H9 (cell line): ENCODE measurements at regions not wholly inside any gene's neighbourhood (a gene's known extent, or its start where the extent isn't known, plus 50 kb on each side); places are given as distances from the start of the nearest gene placed in this dataset.

Experiments used
- DNase-seq: peaks from one replicate; pipeline ENCODE4 v3.0.0-alpha.2; 2017
- H2AFZ ChIP-seq: one replicate; pipeline ENCODE4 v1.6.1; 2013; ENCODE audit warnings: mild to moderate bottlenecking, low read length, control low read depth, moderate library complexity
- H2AK5ac ChIP-seq: 2 replicates; pipeline ENCODE4 v1.6.1; 2013; ENCODE audit warnings: low read length, control low read depth, mixed read lengths; ENCODE audit not compliant: insufficient read length
- H2BK120ac ChIP-seq: one replicate; pipeline ENCODE4 v1.6.1; 2013; ENCODE audit warnings: low read depth, mild to moderate bottlenecking, low read length, control low read depth, inconsistent platforms; ENCODE audit not compliant: poor library complexity, severe bottlenecking
- H2BK12ac ChIP-seq: 2 replicates; pipeline ENCODE4 v1.6.1; 2013; ENCODE audit warnings: low read length, control low read depth, mixed read lengths, low read depth; ENCODE audit not compliant: insufficient read length
- H2BK15ac ChIP-seq: 2 replicates; pipeline ENCODE4 v1.6.1; 2013; ENCODE audit warnings: low read depth, low read length, control low read depth
- H2BK20ac ChIP-seq: one replicate; pipeline ENCODE4 v1.6.1; 2013; ENCODE audit warnings: low read depth, mild to moderate bottlenecking, low read length, control low read depth, inconsistent platforms; ENCODE audit not compliant: poor library complexity, severe bottlenecking
- H2BK5ac ChIP-seq: 2 replicates; pipeline ENCODE4 v1.6.1; 2013; ENCODE audit warnings: low read length, control low read depth, mixed read lengths; ENCODE audit not compliant: insufficient read length
- H3K14ac ChIP-seq: 2 replicates; pipeline ENCODE4 v1.6.1; 2013; ENCODE audit warnings: low read length, control low read depth; ENCODE audit not compliant: insufficient read depth
- H3K18ac ChIP-seq: 2 replicates; pipeline ENCODE4 v1.6.1; 2013; ENCODE audit warnings: low read depth, mild to moderate bottlenecking, mixed read lengths, low read length, control low read depth; ENCODE audit not compliant: insufficient read length
- H3K23ac ChIP-seq: 2 replicates; pipeline ENCODE4 v1.6.1; 2013; ENCODE audit warnings: low read length, control low read depth, mixed read lengths, low read depth; ENCODE audit not compliant: insufficient read length
- H3K23me2 ChIP-seq: 2 replicates; pipeline ENCODE4 v1.6.1; 2013; ENCODE audit warnings: low read depth, mild to moderate bottlenecking, mixed read lengths, low read length, control low read depth; ENCODE audit not compliant: insufficient read length, poor library complexity, severe bottlenecking
- H3K27ac ChIP-seq: 2 replicates; pipeline ENCODE4 v1.5.1; 2013; ENCODE audit warnings: low read length, control low read depth, mixed read lengths, low read depth; ENCODE audit not compliant: insufficient read length
- H3K27me3 ChIP-seq: 2 replicates; pipeline ENCODE4 v1.6.1; 2013; ENCODE audit warnings: low read length, control low read depth, inconsistent platforms; ENCODE audit not compliant: insufficient read depth
- H3K4ac ChIP-seq: 2 replicates; pipeline ENCODE4 v1.6.1; 2013; ENCODE audit warnings: low read depth, mild to moderate bottlenecking, control low read depth, inconsistent platforms, low read length, moderate library complexity
- H3K4me1 ChIP-seq: 2 replicates; pipeline ENCODE4 v1.6.1; 2013; ENCODE audit warnings: low read length, control low read depth, inconsistent platforms; ENCODE audit not compliant: insufficient read depth
- H3K4me2 ChIP-seq: 2 replicates; pipeline ENCODE4 v1.6.1; 2013; ENCODE audit warnings: low read length, control low read depth, mixed read lengths; ENCODE audit not compliant: insufficient read length, insufficient read depth
- H3K56ac ChIP-seq: 2 replicates; pipeline ENCODE4 v1.6.1; 2013; ENCODE audit warnings: low read depth, mild to moderate bottlenecking, mixed read lengths, low read length, control low read depth; ENCODE audit not compliant: insufficient read length
- H3K79me1 ChIP-seq: 2 replicates; pipeline ENCODE4 v1.6.1; 2013; ENCODE audit warnings: low read depth, mild to moderate bottlenecking, moderate library complexity, low read length, control low read depth, inconsistent platforms; ENCODE audit not compliant: insufficient read depth, poor library complexity, severe bottlenecking
- H3K79me2 ChIP-seq: 2 replicates; pipeline ENCODE4 v1.6.1; 2013; ENCODE audit warnings: low read length, control low read depth, inconsistent platforms; ENCODE audit not compliant: insufficient read depth
- H3K9ac ChIP-seq: 2 replicates; pipeline ENCODE4 v1.6.1; 2013; ENCODE audit warnings: low read length, control low read depth, mixed read lengths; ENCODE audit not compliant: insufficient read length; ENCODE audit errors: extremely low read depth
- H3K9me3 ChIP-seq: one replicate; pipeline ENCODE4 v1.6.1; 2013; ENCODE audit warnings: low read depth, low read length, inconsistent platforms; ENCODE audit not compliant: control insufficient read depth
- H3T11ph ChIP-seq: one replicate; pipeline ENCODE4 v1.6.1; 2013; ENCODE audit warnings: mild to moderate bottlenecking, low read length, control low read depth, inconsistent platforms
- H4K20me1 ChIP-seq: one replicate; pipeline ENCODE4 v1.6.1; 2013; ENCODE audit not compliant: control insufficient read depth, insufficient read length, insufficient read depth
- H4K5ac ChIP-seq: 2 replicates; pipeline ENCODE4 v1.6.1; 2013; ENCODE audit warnings: low read depth, mild to moderate bottlenecking, mixed read lengths, low read length, control low read depth; ENCODE audit not compliant: insufficient read length
- H4K8ac ChIP-seq: replicated peaks from 2 replicates; pipeline ENCODE4 v1.6.1; 2013; ENCODE audit warnings: low read length, control low read depth, mixed read lengths, low read depth; ENCODE audit not compliant: insufficient read length
- H4K91ac ChIP-seq: 2 replicates; pipeline ENCODE4 v1.6.1; 2013; ENCODE audit warnings: low read depth, mild to moderate bottlenecking, moderate library complexity, mixed read lengths, low read length, control low read depth; ENCODE audit not compliant: insufficient read length
- H3K27ac Mint-ChIP-seq, 3 experiments: 2 replicates in 2 of 3; 3 replicates in 1 of 3; pipeline ENCODE4 v1.8.0; 2020 to 2021; ENCODE audit warnings: mixed read lengths in 3 of 3, mild to moderate bottlenecking in 1 of 3, moderate library complexity in 1 of 3
- H3K27me3 Mint-ChIP-seq: 2 replicates; pipeline ENCODE4 v1.8.0; 2021; ENCODE audit warnings: low read depth, mild to moderate bottlenecking, moderate library complexity, mixed read lengths
- H3K36me3 Mint-ChIP-seq, 3 experiments: 2 replicates in 2 of 3; 3 replicates in 1 of 3; pipeline ENCODE4 v1.8.0; 2020 to 2021; ENCODE audit warnings: low read depth in 3 of 3, mixed read lengths in 3 of 3; ENCODE audit not compliant: insufficient read depth in 1 of 3
- H3K4me1 Mint-ChIP-seq, 2 experiments: 2 replicates each; pipeline ENCODE4 v1.8.0; 2020; ENCODE audit warnings: mixed read lengths in 2 of 2
- H3K4me3 Mint-ChIP-seq, 2 experiments: 2 replicates in 1 of 2; 3 replicates in 1 of 2; pipeline ENCODE4 v1.8.0; 2020 to 2021; ENCODE audit warnings: mild to moderate bottlenecking in 2 of 2, mixed read lengths in 2 of 2, moderate library complexity in 1 of 2
- H3K9me3 Mint-ChIP-seq, 2 experiments: 2 replicates in 1 of 2; 3 replicates in 1 of 2; pipeline ENCODE4 v1.8.0; 2020; ENCODE audit warnings: mild to moderate bottlenecking in 2 of 2, mixed read lengths in 2 of 2, moderate library complexity in 1 of 2
- WGBS: extraction: QIAGEN DNeasy Blood & Tissue Kit; methylation state at CpG from one replicate; pipeline ENCODE4 v1.1.7; 2013; ENCODE audit warnings: missing lambda C conversion rate, low lambda C conversion rate, mixed read lengths; ENCODE audit not compliant: insufficient read length; ENCODE audit errors: extremely low coverage; 5-methylcytosine and 5-hydroxymethylcytosine counted together
- TF ChIP-seq, protein P1 (sequence below): fragments of 200-600 bp; sonication (generic); conservative IDR thresholded peaks from 3 replicates; pipeline ENCODE4 v1.8.0; 2021; ENCODE audit warnings: antibody characterized with exemption, mild to moderate bottlenecking

DNA sequence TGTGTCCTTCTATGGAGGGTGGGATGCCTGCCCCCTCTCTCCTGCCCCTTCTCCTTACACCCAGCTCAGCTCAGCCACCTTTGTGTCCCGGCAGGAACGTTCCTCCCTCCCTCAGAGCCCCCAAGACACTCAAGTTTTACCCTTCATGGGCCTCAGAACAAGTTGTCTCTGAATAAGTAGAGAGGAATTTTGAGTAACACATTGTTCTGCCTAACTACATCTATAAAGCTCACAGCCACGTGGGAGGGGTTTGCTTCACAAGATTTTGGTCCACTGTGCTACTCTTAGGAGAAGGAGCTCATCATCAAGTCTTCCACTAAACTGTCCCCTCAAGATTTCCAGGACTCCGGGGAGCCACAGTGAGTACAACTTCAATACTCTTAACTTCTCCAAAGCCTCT, 51.6 kb upstream of the ZNF32 start:
- H3K4me3 Mint-ChIP-seq: no peak overlapping the region
- H3K14ac ChIP-seq: no peak overlapping the region
- no peak overlapping the region for H3K27ac ChIP-seq
- no peak overlapping the region for H4K91ac ChIP-seq
- H3K9me3 Mint-ChIP-seq: no peaks in the 10 kb centered on the region
- no peaks in the 10 kb centered on the region for H3K27me3 Mint-ChIP-seq
- no peaks in the 10 kb centered on the region for H3K27me3 ChIP-seq
- H2AK5ac ChIP-seq: no peak overlapping the region
- no peak overlapping the region for H4K5ac ChIP-seq
- no peak overlapping the region for H3K27ac Mint-ChIP-seq
- no peak overlapping the region for H3K4ac ChIP-seq
- H3K9me3 ChIP-seq: no peaks in the 10 kb centered on the region
- H3K23me2 ChIP-seq: no peaks in the 10 kb centered on the region
- H3K36me3 Mint-ChIP-seq: no peaks in the 10 kb centered on the region
- no peaks in the 10 kb centered on the region for H3K4me1 ChIP-seq
- H2AFZ ChIP-seq: no peak overlapping the region
- TF ChIP-seq, protein P1, sequence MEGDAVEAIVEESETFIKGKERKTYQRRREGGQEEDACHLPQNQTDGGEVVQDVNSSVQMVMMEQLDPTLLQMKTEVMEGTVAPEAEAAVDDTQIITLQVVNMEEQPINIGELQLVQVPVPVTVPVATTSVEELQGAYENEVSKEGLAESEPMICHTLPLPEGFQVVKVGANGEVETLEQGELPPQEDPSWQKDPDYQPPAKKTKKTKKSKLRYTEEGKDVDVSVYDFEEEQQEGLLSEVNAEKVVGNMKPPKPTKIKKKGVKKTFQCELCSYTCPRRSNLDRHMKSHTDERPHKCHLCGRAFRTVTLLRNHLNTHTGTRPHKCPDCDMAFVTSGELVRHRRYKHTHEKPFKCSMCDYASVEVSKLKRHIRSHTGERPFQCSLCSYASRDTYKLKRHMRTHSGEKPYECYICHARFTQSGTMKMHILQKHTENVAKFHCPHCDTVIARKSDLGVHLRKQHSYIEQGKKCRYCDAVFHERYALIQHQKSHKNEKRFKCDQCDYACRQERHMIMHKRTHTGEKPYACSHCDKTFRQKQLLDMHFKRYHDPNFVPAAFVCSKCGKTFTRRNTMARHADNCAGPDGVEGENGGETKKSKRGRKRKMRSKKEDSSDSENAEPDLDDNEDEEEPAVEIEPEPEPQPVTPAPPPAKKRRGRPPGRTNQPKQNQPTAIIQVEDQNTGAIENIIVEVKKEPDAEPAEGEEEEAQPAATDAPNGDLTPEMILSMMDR: no peak
- no peak for DNase-seq
- no peak overlapping the region for H3K4me2 ChIP-seq
- H4K20me1 ChIP-seq: no peaks in the 10 kb centered on the region
- no peak overlapping the region for H2BK120ac ChIP-seq
- H3K56ac ChIP-seq: no peak overlapping the region
- no peak overlapping the region for H2BK5ac ChIP-seq
- no CpG with 5 or more reads among the region's 4 CpGs for WGBS
- H3K23ac ChIP-seq: no peak overlapping the region
- no peak overlapping the region for H4K8ac ChIP-seq
- no peak overlapping the region for H2BK12ac ChIP-seq
- H3K9ac ChIP-seq: no peak overlapping the region
- H3K4me1 Mint-ChIP-seq: 0 out of 4 replicates have a peak, but pooled peaks cover 0 to 2% of the 10 kb centered on the region in 2 experiments
- no peak overlapping the region for H2BK20ac ChIP-seq
- no peak overlapping the region for H2BK15ac ChIP-seq
- no peaks in the 10 kb centered on the region for H3K79me1 ChIP-seq
- H3K18ac ChIP-seq: no peak overlapping the region
- H3T11ph ChIP-seq: no peak overlapping the region
- no peaks in the 10 kb centered on the region for H3K79me2 ChIP-seq
